Naive thymus-derived CD8-positive, alpha-beta T cell (primary cell): ENCODE measurements at regions not wholly inside any gene's neighbourhood (a gene's known extent, or its start where the extent isn't known, plus 50 kb on each side); places are given as distances from the start of the nearest gene placed in this dataset.
A peak's percentile ranks its signal among the peaks of the same experiment; 100 is the strongest.

ENCODE experiments used
- ATAC-seq, 2 donors: fragments of 150-1000 bp; cut with Tn5 transposase in 1 of 2; sonication (Bioruptor Pico), chemical (Tn5 transposase) in 1 of 2; 1 replicate in 1 of 2; 2 replicates in 1 of 2; pipeline ENCODE4 v1.10.0; 2021; ENCODE audit warnings: mild to moderate bottlenecking in 2 of 2, moderate library complexity in 2 of 2
- POLR2A ChIA-PET: fragments of 350-600 bp; sonication (Branson Sonifier 250); formaldehyde crosslinking; loops from one replicate; lab custom pipeline; 2021; ENCODE audit warnings: antibody characterized with exemption; lab: Charles Lee
- DNase-seq, 10 donors: peaks; one replicate each; pipeline versions ENCODE4 v3.0.0 to v3.0.0-alpha.2; 2020 to 2022
- H3K27ac Mint-ChIP-seq, 10 donors: one replicate each; pipeline ENCODE4 v1.8.0; 2020 to 2022; ENCODE audit warnings: mild to moderate bottlenecking in 10 of 10, mixed read lengths in 10 of 10, moderate library complexity in 4 of 10, inconsistent platforms in 1 of 10
- H3K27me3 Mint-ChIP-seq, 5 donors: one replicate each; pipeline ENCODE4 v1.8.0; 2021 to 2022; ENCODE audit warnings: mixed read lengths in 5 of 5
- H3K36me3 Mint-ChIP-seq, 3 donors: one replicate each; pipeline ENCODE4 v1.8.0; 2020 to 2022; ENCODE audit warnings: mixed read lengths in 3 of 3, mild to moderate bottlenecking in 2 of 3, inconsistent platforms in 1 of 3
- H3K4me1 Mint-ChIP-seq, 4 donors: one replicate each; pipeline ENCODE4 v1.8.0; 2021 to 2022; ENCODE audit warnings: mixed read lengths in 4 of 4
- H3K4me3 Mint-ChIP-seq, 10 donors: one replicate each; pipeline ENCODE4 v1.8.0; 2020 to 2022; ENCODE audit warnings: mild to moderate bottlenecking in 10 of 10, mixed read lengths in 10 of 10, moderate library complexity in 6 of 10, inconsistent platforms in 1 of 10
- H3K9me3 Mint-ChIP-seq, 9 donors: one replicate each; pipeline ENCODE4 v1.8.0; 2020 to 2022; ENCODE audit warnings: mixed read lengths in 9 of 9, mild to moderate bottlenecking in 3 of 9, inconsistent platforms in 1 of 9, moderate library complexity in 1 of 9

GRCh38 chr7:55641811-55642210 is 69.5 kb upstream of the VOPP1 start:
- H3K9me3 Mint-ChIP-seq: peaks cover 0 to 14% (median 0%) of the 10 kb centered on the region in 9 donors
- ATAC-seq (peak; percentile 46 to 61), DNase-seq (peak in 3 of 10 donors; percentile 12 to 35 (median 26))
- H3K4me1 Mint-ChIP-seq: peaks cover 1 to 12% (median 9%) of the 10 kb centered on the region in 4 donors
- POLR2A ChIA-PET: interaction anchor here (0.7 to 1.5 kb wide), 2 partner anchors 276 to 423 kb away, joined by 3 to 13 read pairs; partner anchors contain the start of genes LANCL2 and SUMF2
- peak overlapping the region in 4 of 10 donors; percentile 15 to 70 (median 32) for H3K27ac Mint-ChIP-seq
- H3K36me3 Mint-ChIP-seq: no peaks in the 10 kb centered on the region
- peaks cover 0 to 2% (median 1%) of the 10 kb centered on the region in 5 donors for H3K27me3 Mint-ChIP-seq
- H3K4me3 Mint-ChIP-seq: peak overlapping the region in 7 of 10 donors; percentile 1 to 51 (median 36)

GRCh38 chr7:55641273-55641691 is 69.0 kb upstream of the VOPP1 start:
- Mint-ChIP-seq H3K9me3 (peaks cover 0 to 14% (median 0%) of the 10 kb centered on the region in 9 donors), H3K4me3 (peak overlapping the region in 1 of 10 donors; percentile 38), H3K27ac (no peak overlapping the region), H3K36me3 (no peaks in the 10 kb centered on the region), H3K4me1 (peaks cover 1 to 12% (median 9%) of the 10 kb centered on the region in 4 donors), H3K27me3 (peaks cover 0 to 3% (median 1%) of the 10 kb centered on the region in 5 donors)
- peak; percentile 80 to 86 for ATAC-seq
- POLR2A ChIA-PET: interaction anchor here (0.7 to 1.5 kb wide), 2 partner anchors 276 to 424 kb away, joined by 3 to 13 read pairs; partner anchors contain the start of genes LANCL2 and SUMF2
- DNase-seq: peak in 7 of 10 donors; percentile 11 to 67 (median 37)

GRCh38 chr7:55639640-55640039 is 67.3 kb upstream of the VOPP1 start:
- H3K27me3 Mint-ChIP-seq: peaks cover 0 to 3% (median 1%) of the 10 kb centered on the region in 5 donors
- peaks cover 1 to 12% (median 9%) of the 10 kb centered on the region in 4 donors for H3K4me1 Mint-ChIP-seq
- H3K9me3 Mint-ChIP-seq: peaks cover 0 to 14% (median 0%) of the 10 kb centered on the region in 9 donors
- H3K4me3 Mint-ChIP-seq: no peak overlapping the region
- POLR2A ChIA-PET: no interaction called here
- no peak for DNase-seq
- no peak for ATAC-seq
- no peak overlapping the region for H3K27ac Mint-ChIP-seq
- no peaks in the 10 kb centered on the region for H3K36me3 Mint-ChIP-seq

- POLR2A ChIA-PET: no interaction called here
- H3K4me3 Mint-ChIP-seq: no peak overlapping the region
- peaks cover 0 to 17% (median 0%) of the 10 kb centered on the region in 9 donors for H3K9me3 Mint-ChIP-seq
These were observed 56.9 kb upstream of the VOPP1 start for GRCh38 chr7:55629051-55629677.

GRCh38 chr7:55624813-55625212 is 52.5 kb upstream of the VOPP1 start:
- Mint-ChIP-seq H3K4me1 (no peaks in the 10 kb centered on the region), H3K9me3 (peaks cover 0 to 24% (median 2%) of the 10 kb centered on the region in 9 donors), H3K27me3 (peaks cover 3 to 12% (median 4%) of the 10 kb centered on the region in 5 donors), H3K36me3 (peaks cover 0 to 7% (median 0%) of the 10 kb centered on the region in 3 donors), H3K4me3 (no peak overlapping the region), H3K27ac (no peak overlapping the region)
- POLR2A ChIA-PET: no interaction called here
- ATAC-seq (no peak), DNase-seq (no peak)

More at GRCh38 chr7:55629051-55629677, 56.9 kb upstream of the VOPP1 start:
- Mint-ChIP-seq H3K27me3 (peaks cover 3 to 16% (median 6%) of the 10 kb centered on the region in 5 donors), H3K36me3 (no peaks in the 10 kb centered on the region), H3K4me1 (no peaks in the 10 kb centered on the region), H3K27ac (no peak overlapping the region)
- ATAC-seq (no peak), DNase-seq (no peak)

GRCh38 chr7:55623617-55624016 is 51.3 kb upstream of the VOPP1 start:
- peaks cover 0 to 13% (median 6%) of the 10 kb centered on the region in 3 donors for H3K36me3 Mint-ChIP-seq
- H3K4me1 Mint-ChIP-seq: no peaks in the 10 kb centered on the region
- H3K27ac Mint-ChIP-seq: no peak overlapping the region

GRCh38 chr7:55622241-55622640 is 49.9 kb upstream of the VOPP1 start:
- H3K36me3 Mint-ChIP-seq: peaks cover 0 to 18% (median 16%) of the 10 kb centered on the region in 3 donors
- no peak overlapping the region for H3K27ac Mint-ChIP-seq
- no peak for ATAC-seq
- H3K4me1 Mint-ChIP-seq: no peaks in the 10 kb centered on the region
- H3K4me3 Mint-ChIP-seq: no peak overlapping the region
- POLR2A ChIA-PET: no interaction called here
- no peak for DNase-seq
- peaks cover 9 to 14% (median 12%) of the 10 kb centered on the region in 5 donors for H3K27me3 Mint-ChIP-seq
- H3K9me3 Mint-ChIP-seq: peaks cover 0 to 37% (median 9%) of the 10 kb centered on the region in 9 donors

More at GRCh38 chr7:55623617-55624016, 51.3 kb upstream of the VOPP1 start:
- Mint-ChIP-seq H3K9me3 (peaks cover 0 to 36% (median 2%) of the 10 kb centered on the region in 9 donors), H3K27me3 (peaks cover 2 to 8% (median 4%) of the 10 kb centered on the region in 5 donors), H3K4me3 (no peak overlapping the region)
- ATAC-seq (no peak), DNase-seq (no peak)
- POLR2A ChIA-PET: no interaction called here
